Fibroblast of skin of left quadriceps (primary cell): ENCODE measurements at regions not wholly inside any gene's neighbourhood (a gene's known extent, or its start where the extent isn't known, plus 50 kb on each side); places are given as distances from the start of the nearest gene placed in this dataset.
"Not testable (repeated sequence)": the region's sequence is repeated elsewhere in the genome, so short reads cannot be mapped to it uniquely, and the experiment has no call there.

Experiments
- DNase-seq, 2 experiments: peaks; one replicate each; pipeline ENCODE4 v3.0.0-alpha.2; 2013; ENCODE audit warnings: low read depth in 2 of 2

DNA sequence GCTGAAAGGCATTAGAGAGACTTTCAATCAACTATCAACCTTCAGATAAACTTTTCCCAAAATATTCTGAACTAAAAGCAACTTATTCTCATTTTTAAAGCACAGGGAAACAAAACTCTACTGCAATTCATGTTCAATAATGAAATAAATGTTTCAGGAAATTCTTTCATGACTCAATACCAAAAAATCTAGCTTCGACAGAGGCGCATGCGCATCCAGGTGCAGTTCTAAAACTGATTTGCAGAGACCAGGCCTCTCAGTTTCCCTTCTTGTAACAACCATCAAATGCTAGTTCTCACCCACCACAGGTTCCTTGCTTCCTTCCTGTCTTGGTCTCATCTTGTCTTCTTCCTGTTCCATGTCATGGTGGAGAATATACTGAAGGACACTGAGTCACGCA, 55.3 kb upstream of the NRBF2 start:
- no peak for DNase-seq

DNA sequence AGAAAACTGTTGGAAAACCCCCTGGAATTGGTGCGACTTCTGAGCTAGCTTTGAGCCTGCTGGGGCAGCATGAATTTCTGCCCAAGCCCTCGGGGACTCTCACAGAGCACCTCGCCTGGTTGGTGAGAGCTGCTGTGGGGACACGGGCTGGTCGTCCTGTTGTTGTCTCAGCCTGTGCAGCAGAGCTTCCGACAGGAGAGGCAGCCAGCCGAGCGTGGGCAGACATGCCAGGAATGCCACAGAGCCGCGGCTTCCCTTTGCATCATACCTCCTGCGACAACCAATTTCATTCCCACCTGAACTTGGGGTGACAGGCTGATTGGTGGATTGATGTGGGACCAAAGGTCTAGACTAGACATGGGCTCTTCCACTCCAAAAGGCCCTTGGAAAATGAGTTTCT, 60.2 kb upstream of the NRBF2 start:
- DNase-seq = no peak

DNA sequence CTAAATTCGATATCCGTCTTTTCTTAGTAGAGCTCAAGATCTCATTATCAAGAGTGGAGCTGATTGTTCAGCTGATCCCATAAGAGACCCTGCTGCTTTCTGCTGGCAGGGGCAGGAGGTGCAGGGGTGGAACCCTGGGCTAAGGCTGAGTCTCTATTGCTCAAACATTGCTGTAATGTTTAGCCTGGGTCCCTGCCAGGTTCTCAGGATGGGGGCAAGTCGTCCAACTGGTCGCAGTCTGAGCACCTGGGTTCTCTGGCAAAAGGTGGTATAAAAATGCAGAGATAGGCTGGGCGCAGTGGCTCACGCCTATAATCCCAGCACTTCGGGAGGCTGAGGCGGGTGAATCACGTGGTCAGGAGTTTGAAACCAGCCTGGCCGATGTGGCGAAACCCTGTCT, 62.0 kb upstream of the NRBF2 start:
- no peak for DNase-seq

DNA sequence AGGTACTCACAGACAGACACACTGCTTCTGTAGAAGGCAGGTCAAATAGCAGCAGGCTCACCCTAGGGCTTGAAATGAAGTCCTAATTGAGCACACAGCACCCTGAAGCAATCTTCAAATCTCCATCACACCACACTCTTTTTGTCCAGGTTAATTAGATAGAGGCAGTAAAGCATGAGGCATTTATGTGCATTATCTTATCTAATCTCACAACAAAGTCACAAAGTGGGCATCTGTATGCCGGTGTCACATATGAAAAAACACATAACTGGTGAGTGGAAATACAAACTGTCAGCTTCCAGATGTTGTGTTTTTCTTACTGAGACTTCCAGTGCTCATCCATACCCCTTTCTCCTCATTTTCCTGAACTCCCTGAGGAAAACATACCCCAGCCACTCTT, 63.8 kb upstream of the NRBF2 start:
- no peak for DNase-seq

DNA sequence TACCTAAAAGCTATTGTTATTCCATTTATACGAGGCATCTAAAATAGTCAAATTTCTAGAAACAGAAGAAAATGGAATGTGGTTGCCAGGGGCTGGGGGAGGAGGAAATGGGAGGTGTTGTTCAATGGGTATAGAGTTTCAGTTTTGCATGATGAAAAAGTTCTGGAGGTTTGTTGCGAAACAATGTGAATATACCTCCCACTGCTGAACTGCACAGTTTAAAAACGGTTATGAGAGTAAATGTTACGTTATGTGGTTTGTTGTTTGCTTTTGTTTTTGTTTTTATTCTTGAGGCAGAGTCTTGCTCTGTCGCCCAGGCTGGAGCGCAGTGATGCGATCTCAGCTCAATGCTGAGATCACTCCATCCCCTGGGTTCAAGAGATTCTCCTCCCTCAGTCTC, 64.9 kb upstream of the NRBF2 start:
- DNase-seq = peak in 1 of 2 experiments; percentile 7

DNA sequence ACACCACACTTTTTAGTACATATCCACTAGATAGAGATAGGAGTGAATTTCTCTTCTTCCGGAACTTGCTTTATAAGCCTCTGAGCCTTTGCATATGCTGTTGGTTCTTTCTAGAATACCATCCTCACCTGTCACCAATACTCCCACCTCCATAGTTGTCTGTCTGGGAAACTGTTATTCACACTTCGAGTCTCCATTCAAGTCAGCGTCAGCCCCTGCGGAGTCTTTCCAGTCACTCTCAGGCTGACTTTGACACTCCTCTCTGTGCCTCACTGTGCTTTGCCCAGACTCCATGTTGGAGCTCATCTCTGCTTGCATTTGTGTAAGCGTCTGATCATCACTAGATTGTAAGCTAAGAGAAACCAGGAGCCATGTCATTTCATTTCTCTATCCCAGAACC, 66.5 kb upstream of the NRBF2 start:
- no peak for DNase-seq

DNA sequence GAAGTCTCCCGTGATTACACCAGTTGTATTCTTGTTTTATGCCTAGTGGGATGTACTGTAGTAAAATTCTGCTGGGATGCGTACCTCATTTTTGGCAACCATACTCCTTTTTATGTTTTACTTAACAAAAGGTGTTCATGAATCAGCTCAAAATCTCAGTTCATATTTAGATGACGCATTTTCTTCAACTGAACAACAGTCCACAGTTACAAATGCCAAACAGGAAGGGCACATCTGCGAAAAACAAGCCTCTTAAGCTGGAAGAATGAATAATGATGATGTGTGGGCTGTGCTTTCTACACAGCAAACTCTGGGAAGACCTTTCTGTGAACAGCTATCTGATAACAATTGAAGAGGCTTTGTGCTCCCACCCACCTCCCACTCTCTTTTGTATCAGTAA, 68.4 kb upstream of the NRBF2 start:
- no peak for DNase-seq

DNA sequence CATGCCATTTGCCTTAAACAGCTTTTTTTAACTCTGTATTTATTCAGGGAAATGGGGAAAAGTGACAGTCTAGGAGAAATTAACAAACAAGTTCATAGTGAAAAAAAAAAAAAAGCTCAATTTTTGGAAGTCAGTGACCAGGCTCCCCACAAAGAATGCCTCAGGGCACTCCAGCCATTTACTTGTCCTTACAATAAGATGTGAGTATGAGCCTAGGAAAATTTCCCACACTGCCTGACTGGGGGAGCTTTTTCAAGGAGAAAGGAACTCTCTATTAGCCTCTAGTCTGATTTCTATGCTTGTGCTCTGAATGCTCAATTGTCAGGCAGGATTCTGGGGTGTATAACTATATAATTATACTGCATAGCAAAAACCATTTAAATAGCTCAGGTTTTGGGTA, 74.9 kb upstream of the NRBF2 start:
- no peak for DNase-seq

DNA sequence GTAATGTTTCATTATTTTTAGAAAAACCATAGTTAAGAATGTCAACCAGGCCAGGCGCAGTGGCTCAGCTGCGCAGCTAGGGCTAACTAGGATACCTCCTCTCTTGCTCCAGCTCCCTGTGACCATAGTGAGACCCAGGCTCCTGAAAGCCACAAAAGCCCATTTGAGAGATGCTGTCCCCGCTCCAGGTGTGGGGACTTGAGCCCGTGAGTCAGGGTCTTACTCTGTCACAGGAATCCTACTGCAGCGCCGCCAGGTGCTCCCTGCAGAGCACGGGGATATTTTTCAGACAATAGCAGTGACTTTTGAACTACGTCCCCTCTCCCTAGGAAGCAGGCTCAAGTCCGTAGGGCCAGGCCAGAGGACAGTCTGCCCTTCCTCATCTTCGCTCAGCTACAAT, 75.6 kb upstream of the NRBF2 start:
- DNase-seq = no peak

DNA sequence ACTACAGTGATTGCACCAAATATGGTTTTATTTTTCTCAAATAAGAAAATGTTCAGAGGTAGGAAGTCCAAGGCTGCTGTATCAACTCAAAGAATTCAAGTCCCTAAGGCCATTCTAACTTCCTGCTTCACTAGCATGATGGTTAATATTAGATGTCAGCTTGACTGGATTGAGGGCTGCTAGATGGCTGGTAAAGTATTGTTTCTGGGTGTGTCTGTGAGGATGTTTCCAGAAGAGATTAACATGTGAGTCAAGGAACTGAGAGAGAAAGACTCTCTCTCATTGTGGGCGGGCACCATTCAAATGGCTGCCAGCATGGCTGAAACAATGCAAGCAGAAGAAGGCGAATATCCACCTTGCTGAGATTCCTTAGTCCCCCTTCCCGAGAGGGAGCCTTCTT, 77.4 kb upstream of the NRBF2 start:
- no peak for DNase-seq

DNA sequence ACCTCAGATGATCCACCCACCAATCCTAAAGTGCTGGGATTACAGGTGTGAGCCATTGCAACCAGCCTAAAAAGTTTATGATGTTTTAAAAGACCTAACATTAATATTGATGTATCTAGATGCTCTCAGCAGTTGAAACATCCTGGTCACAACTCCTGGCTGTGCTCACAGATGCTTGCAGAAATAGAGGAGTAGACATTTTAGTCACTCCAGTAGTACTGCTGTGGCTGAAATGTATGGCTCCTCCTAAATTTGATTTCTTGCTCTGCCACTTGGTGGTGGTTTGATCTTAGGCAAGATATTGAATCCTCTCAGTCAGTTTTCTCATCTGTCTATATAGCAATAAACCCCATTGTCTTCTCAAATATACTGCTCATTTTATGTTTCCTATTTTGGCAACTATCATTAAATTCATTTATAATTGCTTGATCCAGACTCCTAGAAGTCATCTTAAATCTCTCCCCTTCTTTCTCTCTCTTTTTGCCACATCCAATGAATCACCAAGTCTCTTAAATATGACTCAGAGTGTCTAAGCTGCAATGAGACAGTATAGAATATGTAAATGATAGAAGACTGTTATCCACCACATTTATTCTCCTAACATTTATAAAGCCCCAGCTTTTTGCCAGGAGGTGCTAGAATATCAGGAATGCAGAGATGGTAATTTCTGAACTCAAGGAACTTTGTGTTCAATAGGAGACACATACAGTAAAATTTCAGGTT, 78.1 kb upstream of the NRBF2 start:
- DNase-seq = no peak

DNA sequence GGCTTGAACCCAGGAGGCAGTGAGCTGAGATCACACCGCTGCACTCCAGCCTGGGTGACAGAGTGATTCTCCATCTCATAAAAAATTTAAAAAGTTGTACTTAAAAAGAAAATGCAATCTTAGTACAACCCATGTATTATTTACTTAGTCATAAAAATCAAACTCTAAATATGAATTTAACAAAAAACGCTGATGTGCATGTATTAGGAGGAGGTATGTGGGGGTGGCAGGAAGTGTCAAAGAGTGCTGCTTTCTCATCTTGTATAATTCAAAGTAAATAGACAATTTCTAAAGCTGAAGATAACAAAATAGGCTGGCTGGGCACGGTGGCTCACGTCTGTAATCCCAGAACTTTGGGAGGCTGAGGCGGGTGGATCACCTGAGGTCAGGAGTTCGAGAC, 81.0 kb upstream of the NRBF2 start:
- no peak for DNase-seq

DNA sequence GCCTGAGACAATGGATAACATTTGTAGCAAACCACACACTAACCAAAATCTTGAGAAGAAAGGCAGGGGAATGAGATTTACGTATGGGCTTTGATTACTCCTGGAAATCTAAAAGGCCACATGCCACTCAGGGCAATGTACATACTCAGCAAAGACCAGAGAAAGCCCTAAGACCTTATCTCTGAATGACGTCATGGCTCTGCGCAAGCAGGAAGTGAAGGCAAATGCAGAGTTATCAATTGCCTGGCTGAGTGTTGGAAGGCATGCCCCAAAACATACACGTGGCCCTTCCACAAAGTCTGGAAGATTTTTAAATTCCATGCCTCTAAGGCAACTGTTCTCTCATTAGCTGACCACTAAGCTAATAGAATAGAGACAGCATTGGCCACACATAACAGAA, 90.9 kb upstream of the NRBF2 start:
- no peak for DNase-seq

DNA sequence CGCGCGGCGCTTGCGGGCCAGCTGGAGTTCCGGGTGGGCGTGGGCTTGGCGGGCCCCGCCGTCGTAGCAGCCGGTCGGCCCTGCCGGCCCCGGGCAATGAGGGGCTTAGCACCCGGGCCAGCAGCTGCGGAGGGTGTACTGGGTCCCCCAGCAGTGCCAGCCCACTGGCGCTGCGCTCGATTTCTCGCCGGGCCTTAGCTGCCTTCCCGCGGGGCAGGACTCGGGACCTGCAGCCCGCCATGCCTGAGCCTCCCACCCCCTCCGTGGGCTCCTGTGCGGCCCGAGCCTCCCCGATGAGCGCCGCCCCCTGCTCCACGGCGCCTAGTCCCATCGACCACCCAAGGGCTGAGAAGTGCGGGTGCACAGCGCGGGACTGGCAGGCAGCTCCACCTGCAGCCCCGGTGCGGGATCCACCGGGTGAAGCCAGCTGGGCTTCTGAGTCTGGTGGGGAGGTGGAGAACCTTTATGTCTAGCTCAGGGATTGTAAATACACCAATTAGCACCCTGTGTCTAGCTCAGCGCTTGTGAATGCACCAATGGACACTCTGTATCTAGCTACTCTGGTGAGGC, 99.4 kb upstream of the NRBF2 start:
- DNase-seq = not testable (repeated sequence)

DNA sequence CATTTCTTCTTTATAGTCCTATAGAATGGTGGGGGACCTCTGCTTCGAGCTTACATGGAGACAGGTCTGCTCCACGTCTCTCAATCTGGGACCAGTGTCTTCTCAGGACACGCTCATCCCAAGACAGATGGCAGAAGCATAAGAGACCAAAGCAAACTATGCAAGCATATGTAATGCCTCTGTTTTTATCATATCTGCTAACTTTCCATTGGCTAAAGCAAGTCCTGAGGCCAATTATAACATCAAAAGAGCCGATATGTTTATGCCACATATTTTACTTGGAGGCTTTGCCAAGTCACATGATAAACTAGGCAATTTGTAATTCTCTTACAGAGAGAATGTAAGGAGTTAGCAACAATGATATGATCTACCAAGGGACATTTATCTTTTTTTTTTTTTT, 102.6 kb upstream of the NRBF2 start:
- no peak for DNase-seq

DNA sequence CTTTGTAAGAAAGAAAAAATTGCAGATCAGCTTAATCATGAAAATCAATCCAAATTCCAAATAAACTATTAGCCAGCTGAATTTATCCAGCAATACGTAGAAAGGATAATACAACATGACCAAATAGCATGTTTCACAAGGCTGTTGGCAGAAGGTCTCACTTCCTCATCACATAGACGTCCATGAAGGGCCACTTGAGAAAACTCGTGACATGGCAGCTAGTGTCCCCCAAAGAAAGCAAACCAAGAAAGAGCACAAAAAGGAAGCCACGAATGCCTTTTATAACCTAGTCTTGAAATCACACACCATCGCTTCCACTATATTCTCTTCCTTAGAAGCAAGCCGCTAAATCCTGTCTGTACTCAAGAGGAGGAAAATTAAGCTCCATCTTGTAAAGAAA, 105.6 kb upstream of the NRBF2 start:
- DNase-seq = no peak

DNA sequence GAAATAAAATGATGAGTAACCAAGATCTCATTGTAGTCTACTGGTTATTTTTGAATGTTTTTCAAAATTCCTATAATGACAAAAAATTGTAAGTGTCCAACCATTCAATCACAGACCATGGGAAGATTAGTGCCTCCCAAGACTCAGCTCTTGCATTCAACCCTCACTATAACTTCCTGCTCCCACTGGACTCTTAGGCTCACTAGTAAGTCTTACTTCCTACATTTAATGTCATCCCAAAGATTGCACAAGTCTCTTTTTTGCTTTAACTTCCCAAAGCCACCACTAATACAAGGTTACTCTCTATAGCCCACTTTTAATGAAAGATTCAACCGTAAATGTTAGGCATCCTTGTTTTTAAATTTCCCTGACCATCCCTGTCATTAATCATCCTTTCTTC, 111.9 kb upstream of the NRBF2 start:
- DNase-seq = no peak

DNA sequence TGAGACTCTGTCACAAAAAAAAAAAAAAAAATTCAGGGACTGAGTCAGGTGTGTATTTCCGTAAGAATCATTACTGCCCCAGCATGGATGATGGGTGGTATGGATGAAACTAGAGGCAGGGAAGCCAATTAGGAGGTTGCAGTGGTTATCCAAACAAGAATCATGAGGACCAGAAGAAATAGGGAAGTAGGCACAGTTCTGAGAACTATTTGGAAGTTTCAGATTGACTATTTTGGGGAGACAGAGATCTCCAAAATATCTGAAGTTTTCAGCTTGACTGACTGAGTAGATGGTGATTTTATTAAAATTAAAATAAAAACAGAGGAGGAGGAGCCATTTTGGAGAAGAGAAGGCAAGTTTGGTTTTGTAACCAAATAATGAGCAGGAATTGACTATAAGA, 119.4 kb upstream of the NRBF2 start:
- no peak for DNase-seq

DNA sequence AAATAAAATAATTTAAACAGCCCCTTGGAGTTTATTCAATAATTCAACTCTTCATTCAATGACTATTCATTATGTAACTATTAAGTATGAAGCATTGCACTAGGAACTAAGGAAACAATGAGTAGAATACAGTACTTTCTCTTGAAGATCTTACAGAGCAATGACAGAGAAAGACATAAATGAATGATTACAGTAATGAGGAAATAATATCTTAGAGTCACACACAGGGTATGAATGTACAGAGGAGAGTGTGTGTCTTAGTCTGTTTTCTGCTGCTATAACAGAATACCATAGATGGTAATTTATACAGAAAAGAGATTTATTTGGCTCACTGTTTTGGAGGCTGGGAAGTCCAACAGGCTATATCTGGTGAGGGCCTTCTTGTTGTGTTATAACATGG, 120.5 kb upstream of the NRBF2 start:
- no peak for DNase-seq

DNA sequence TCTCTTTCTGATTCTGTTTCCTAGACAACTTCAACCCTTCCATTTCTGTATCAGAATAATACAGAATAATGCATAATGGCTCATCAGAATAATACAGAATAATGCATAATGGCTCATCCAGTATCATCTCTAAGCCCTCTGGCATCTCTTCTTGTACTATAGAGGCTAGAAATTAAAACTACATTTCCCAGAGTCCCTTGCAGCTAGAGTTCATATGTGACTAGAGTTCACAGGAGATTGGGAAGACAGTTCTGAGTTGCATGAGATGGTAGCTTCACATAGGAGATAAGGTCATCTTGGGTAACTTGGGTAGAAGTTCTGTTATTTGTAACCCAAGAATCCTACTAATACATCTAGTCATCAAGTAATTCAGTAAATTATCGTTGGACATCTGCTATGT, 122.9 kb upstream of the NRBF2 start:
- no peak for DNase-seq

DNA sequence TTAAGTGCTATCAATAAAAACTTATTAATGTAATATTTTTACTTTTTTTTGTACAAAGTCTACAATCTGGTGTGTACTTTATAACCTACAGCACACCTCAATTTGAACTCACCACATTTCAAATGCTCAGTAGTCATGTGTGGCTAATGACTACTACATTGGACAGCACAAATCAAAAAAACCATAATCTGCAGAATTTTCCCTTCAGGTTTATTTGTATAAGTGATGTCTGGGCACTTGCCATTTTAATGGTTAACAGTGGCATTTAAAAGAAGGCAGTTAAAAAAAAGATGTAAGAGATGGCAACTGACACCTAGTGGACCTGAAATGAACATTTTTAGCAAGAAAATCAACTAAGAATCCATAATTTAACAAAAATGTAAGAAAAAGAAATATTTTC, 124.6 kb upstream of the NRBF2 start:
- DNase-seq = no peak

DNA sequence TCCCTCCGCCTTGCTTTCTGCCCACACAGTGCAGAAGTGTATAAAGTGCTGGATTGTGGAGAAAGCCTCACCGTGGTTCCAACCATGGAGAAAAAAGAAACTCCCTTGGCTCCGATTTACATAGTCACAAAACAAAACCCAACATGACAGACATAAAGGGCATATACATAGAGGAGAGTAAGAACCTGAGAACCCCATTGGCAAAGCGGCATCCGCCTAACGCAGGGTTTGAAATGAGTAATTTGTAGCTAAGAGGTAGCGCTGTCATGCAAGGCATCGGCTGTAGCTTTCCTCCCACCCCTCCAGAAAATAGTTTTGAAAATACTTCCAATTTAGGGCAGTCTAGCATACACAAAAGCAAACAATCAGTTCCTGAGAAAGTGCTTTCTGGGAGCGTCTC, 126.0 kb upstream of the NRBF2 start:
- no peak for DNase-seq

DNA sequence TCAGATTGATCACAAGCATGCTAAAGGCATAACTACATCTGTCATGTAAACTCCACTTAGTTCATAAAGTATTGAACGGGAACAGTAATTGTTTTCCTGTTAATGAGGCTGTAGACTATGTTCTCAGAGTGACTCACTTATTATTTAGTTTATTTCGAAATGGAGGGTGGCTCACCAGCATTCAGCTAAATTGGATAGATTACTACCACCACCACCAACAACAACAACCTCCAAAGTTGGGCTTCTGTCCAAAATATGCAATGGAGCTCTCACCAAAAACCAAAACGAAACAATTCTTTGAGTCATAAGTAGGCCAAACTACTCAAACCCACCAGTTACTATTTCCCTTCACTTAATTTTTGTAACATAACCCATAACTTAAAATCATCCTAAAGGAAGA, 127.9 kb upstream of the NRBF2 start:
- peak; percentile 47 to 55 for DNase-seq

DNA sequence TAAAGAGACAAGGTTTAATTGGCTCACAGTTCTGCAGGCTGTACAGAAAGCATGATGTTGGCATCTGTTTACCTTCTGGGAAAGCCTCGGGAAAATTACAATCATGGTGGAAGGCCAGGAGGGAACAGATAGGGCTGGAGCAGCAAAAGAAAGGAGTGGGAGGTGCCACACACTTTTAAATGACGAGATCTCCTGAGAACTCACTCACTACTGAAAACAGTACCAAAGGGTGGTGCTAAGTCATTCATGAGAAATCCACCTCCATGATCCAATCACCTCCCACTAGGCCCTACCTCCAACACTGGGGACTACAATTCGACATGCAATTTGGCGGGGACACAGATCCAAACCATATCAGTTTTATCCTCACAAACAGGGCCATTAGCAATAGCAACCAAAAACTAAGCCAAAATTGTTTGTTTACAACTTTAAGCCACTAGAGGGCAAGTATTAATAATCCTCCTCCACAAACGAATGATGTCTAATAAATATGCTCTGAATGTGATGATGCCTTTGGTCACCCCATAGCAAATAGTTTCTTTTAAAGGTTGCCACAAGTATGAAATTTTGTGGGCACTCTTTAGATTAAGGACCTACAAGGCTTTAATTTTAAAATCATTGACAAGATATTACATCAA, 129.2 kb upstream of the NRBF2 start:
- DNase-seq = no peak
